ENCODE measurements at regions not wholly inside any gene's neighbourhood (a gene's known extent, or its start where the extent isn't known, plus 50 kb on each side); places are given as distances from the start of the nearest gene placed in this dataset.

DNA sequence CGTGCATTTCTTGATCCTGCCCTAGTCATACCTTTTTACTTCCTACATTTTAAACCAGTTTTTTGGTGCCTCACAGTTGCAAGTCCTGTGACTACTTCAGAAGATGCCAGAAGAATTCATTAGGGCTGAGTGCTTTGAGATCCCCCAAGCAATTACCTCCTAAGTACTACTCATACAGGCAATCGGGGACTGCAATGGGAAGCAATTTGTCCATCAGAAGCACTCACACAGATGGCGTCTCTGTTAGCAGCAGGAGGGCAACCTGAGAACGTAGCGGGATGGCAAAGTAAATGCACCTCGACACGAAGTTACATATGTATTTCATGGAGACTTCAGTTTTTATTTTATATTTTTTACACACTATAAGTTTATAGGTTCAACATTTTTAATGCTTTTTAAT lies 188.3 kb downstream of the CAPZA3 start:
- H3K9me3 Mint-ChIP-seq = peaks cover 6% of the 10 kb centered on the region
- Histone ChIP-seq H3K9me3 (ENCODE audit: control insufficient read depth in 1 of 2, insufficient read depth in 1 of 2, low read length in 2 of 2) (no peaks in the 10 kb centered on the region), H3K27ac (ENCODE audit: low read depth in 1 of 2, low read length in 2 of 2) (no peak overlapping the region), H3K36me3 (ENCODE audit: insufficient read depth, low read length) (no peaks in the 10 kb centered on the region), H3K4me1 (ENCODE audit: insufficient read depth, low read length) (no peaks in the 10 kb centered on the region), H3K27me3 (ENCODE audit: control insufficient read depth in 1 of 2, insufficient read depth in 2 of 2, low read length in 2 of 2) (no peaks in the 10 kb centered on the region), H3K4me3 (ENCODE audit: low read length) (no peak overlapping the region)
- no peak overlapping the region for H3K27ac Mint-ChIP-seq
- TF ChIP-seq, protein P1, sequence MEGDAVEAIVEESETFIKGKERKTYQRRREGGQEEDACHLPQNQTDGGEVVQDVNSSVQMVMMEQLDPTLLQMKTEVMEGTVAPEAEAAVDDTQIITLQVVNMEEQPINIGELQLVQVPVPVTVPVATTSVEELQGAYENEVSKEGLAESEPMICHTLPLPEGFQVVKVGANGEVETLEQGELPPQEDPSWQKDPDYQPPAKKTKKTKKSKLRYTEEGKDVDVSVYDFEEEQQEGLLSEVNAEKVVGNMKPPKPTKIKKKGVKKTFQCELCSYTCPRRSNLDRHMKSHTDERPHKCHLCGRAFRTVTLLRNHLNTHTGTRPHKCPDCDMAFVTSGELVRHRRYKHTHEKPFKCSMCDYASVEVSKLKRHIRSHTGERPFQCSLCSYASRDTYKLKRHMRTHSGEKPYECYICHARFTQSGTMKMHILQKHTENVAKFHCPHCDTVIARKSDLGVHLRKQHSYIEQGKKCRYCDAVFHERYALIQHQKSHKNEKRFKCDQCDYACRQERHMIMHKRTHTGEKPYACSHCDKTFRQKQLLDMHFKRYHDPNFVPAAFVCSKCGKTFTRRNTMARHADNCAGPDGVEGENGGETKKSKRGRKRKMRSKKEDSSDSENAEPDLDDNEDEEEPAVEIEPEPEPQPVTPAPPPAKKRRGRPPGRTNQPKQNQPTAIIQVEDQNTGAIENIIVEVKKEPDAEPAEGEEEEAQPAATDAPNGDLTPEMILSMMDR (IDR thresholded peaks at IDR 0.05) = no peak
- H3K4me3 Mint-ChIP-seq = no peak overlapping the region
- no peaks in the 10 kb centered on the region for H3K27me3 Mint-ChIP-seq
- POLR2A ChIA-PET = no interaction called here
- CTCF ChIA-PET = no interaction called here
- intact Hi-C loops (cut with DNase I, micrococcal nuclease) = no loop called here
- H3K4me1 Mint-ChIP-seq (ENCODE audit: low read depth) = no peaks in the 10 kb centered on the region
- ATAC-seq (ENCODE audit: poor library complexity) (no peak), DNase-seq (no peak)
- H3K36me3 Mint-ChIP-seq (ENCODE audit: low read depth) = no peaks in the 10 kb centered on the region

DNA sequence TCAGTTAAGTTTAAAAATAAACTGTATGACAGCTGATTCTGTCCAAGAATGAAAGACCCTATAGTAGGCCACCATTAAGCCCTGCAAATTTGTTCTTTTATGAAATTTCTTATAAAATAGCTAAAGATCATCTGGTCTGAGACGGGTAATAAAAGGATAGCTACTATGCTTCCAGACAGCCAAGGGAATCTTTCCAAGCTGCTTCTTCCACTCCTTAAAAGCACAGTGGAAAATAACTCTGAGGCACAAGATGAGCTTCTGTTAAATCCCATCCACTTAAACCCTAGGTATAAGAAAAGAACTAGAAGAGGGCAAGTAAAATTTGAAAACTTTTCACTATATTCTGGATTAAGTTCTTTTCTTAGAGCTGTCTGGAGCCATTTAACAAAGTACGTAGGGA lies 194.3 kb downstream of the CAPZA3 start:
- TF ChIP-seq, protein P1 (IDR thresholded peaks at IDR 0.05) = no peak
- no peaks in the 10 kb centered on the region for H3K9me3 ChIP-seq (ENCODE audit: control insufficient read depth in 1 of 2, insufficient read depth in 1 of 2, low read length in 2 of 2)
- Mint-ChIP-seq H3K36me3 (ENCODE audit: low read depth) (no peaks in the 10 kb centered on the region), H3K4me1 (ENCODE audit: low read depth) (no peaks in the 10 kb centered on the region), H3K27ac (no peak overlapping the region), H3K9me3 (peaks cover 6% of the 10 kb centered on the region), H3K4me3 (no peak overlapping the region), H3K27me3 (no peaks in the 10 kb centered on the region)
- no peaks in the 10 kb centered on the region for H3K27me3 ChIP-seq (ENCODE audit: control insufficient read depth in 1 of 2, insufficient read depth in 2 of 2, low read length in 2 of 2)
- H3K4me3 ChIP-seq (ENCODE audit: low read length) = no peak overlapping the region
- POLR2A ChIA-PET = no interaction called here
- no peak overlapping the region for H3K27ac ChIP-seq (ENCODE audit: low read depth in 1 of 2, low read length in 2 of 2)
- ATAC-seq (ENCODE audit: poor library complexity) = no peak
- DNase-seq = no peak
- H3K4me1 ChIP-seq (ENCODE audit: insufficient read depth, low read length) = no peaks in the 10 kb centered on the region
- no peaks in the 10 kb centered on the region for H3K36me3 ChIP-seq (ENCODE audit: insufficient read depth, low read length)
- intact Hi-C loops (cut with DNase I, micrococcal nuclease) = no loop called here
- CTCF ChIA-PET = interaction anchor here (0.6 kb wide), 1 partner anchor 200 kb away, joined by 3 read pairs; no protein-coding TSS in a partner anchor

DNA sequence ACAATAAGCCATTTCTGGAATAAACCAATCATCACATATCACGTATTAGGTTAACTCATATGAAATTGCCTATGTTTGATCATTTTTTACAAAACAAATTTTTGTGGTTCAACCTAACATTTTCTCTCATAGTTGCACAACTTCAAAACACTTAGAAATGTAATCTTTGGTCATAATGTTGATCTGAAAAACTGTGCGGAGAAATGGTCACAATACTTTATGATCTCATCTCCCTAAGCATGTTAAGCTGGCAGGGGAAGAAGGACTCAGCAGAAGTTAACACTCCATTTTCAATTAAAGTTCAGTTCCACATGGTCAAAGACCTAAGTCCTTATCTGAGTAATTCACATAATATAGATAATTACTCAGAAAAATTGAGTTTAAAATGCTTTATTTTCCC lies 194.8 kb downstream of the CAPZA3 start:
- no peak overlapping the region for H3K27ac Mint-ChIP-seq
- ChIA-PET CTCF (interaction anchor here (0.6 kb wide), 1 partner anchor 200 kb away, joined by 3 read pairs; no protein-coding TSS in a partner anchor), POLR2A (no interaction called here)
- Histone ChIP-seq H3K9me3 (ENCODE audit: control insufficient read depth in 1 of 2, insufficient read depth in 1 of 2, low read length in 2 of 2) (no peaks in the 10 kb centered on the region), H3K4me1 (ENCODE audit: insufficient read depth, low read length) (no peaks in the 10 kb centered on the region), H3K27me3 (ENCODE audit: control insufficient read depth in 1 of 2, insufficient read depth in 2 of 2, low read length in 2 of 2) (no peaks in the 10 kb centered on the region), H3K4me3 (ENCODE audit: low read length) (no peak overlapping the region), H3K36me3 (ENCODE audit: insufficient read depth, low read length) (no peaks in the 10 kb centered on the region), H3K27ac (ENCODE audit: low read depth in 1 of 2, low read length in 2 of 2) (no peak overlapping the region)
- no peak for DNase-seq
- H3K36me3 Mint-ChIP-seq (ENCODE audit: low read depth) = no peaks in the 10 kb centered on the region
- H3K27me3 Mint-ChIP-seq = no peaks in the 10 kb centered on the region
- no peak overlapping the region for H3K4me3 Mint-ChIP-seq
- H3K4me1 Mint-ChIP-seq (ENCODE audit: low read depth) = no peaks in the 10 kb centered on the region
- intact Hi-C loops (cut with DNase I, micrococcal nuclease) = no loop called here
- no peak for ATAC-seq (ENCODE audit: poor library complexity)
- TF ChIP-seq, protein P1 (IDR thresholded peaks at IDR 0.05) = no peak
- peaks cover 6% of the 10 kb centered on the region for H3K9me3 Mint-ChIP-seq
